Skeletal muscle cell (primary cell): ENCODE measurements at regions not wholly inside any gene's neighbourhood (a gene's known extent, or its start where the extent isn't known, plus 50 kb on each side); places are given as distances from the start of the nearest gene placed in this dataset.

ENCODE experiments used
- DNase-seq: peaks from one replicate; pipeline ENCODE4 v3.0.0-alpha.2; 2010; ENCODE audit warnings: low read depth
- H3K4me3 ChIP-seq: 2 replicates; pipeline ENCODE4 v1.5.1; 2011; ENCODE audit warnings: low read depth, mild to moderate bottlenecking, control low read depth, low read length, moderate library complexity

GRCh38 chr7:12111422-12112405 is 99.4 kb upstream of the TMEM106B start:
- peak; percentile 23 for DNase-seq

GRCh38 chr7:12117170-12117569 is 93.9 kb upstream of the TMEM106B start:
- H3K4me3 ChIP-seq, result no peak overlapping the region
- no peak for DNase-seq

More at GRCh38 chr7:12111422-12112405, 99.4 kb upstream of the TMEM106B start:
- H3K4me3 ChIP-seq, result peak overlapping the region; percentile 40

- DNase-seq, result no peak
- H3K4me3 ChIP-seq, result no peak overlapping the region
Observed at GRCh38 chr7:12119620-12120303, 91.3 kb upstream of the TMEM106B start.

- H3K4me3 ChIP-seq, result no peak overlapping the region
- no peak for DNase-seq
Observed at GRCh38 chr7:12120632-12121031, 90.5 kb upstream of the TMEM106B start.

- DNase-seq, result no peak
- no peak overlapping the region for H3K4me3 ChIP-seq
Observed at GRCh38 chr7:12123172-12123571, 87.9 kb upstream of the TMEM106B start.

GRCh38 chr7:12124028-12124427 is 87.1 kb upstream of the TMEM106B start:
- no peak overlapping the region for H3K4me3 ChIP-seq
- DNase-seq, result no peak

GRCh38 chr7:12127455-12127854 is 83.6 kb upstream of the TMEM106B start:
- no peak for DNase-seq
- H3K4me3 ChIP-seq, result no peak overlapping the region

GRCh38 chr7:12130609-12131008 is 80.5 kb upstream of the TMEM106B start:
- DNase-seq, result no peak
- H3K4me3 ChIP-seq, result no peak overlapping the region

- DNase-seq, result no peak
- no peak overlapping the region for H3K4me3 ChIP-seq
Observed at GRCh38 chr7:12131122-12131521, 80.0 kb upstream of the TMEM106B start.

- no peak for DNase-seq
- no peak overlapping the region for H3K4me3 ChIP-seq
Observed at GRCh38 chr7:12133865-12134264, 77.2 kb upstream of the TMEM106B start.

- H3K4me3 ChIP-seq, result no peak overlapping the region
- no peak for DNase-seq
Observed at GRCh38 chr7:12136523-12136922, 74.6 kb upstream of the TMEM106B start.

- H3K4me3 ChIP-seq, result no peak overlapping the region
- DNase-seq, result no peak
Observed at GRCh38 chr7:12137283-12137682, 73.8 kb upstream of the TMEM106B start.

- no peak for DNase-seq
- H3K4me3 ChIP-seq, result no peak overlapping the region
Observed at GRCh38 chr7:12138421-12138820, 72.7 kb upstream of the TMEM106B start.

- DNase-seq, result no peak
Observed at GRCh38 chr7:12139416-12139815, 71.7 kb upstream of the TMEM106B start.

GRCh38 chr7:12146813-12147212 is 64.3 kb upstream of the TMEM106B start:
- no peak for DNase-seq
- no peak overlapping the region for H3K4me3 ChIP-seq

More at GRCh38 chr7:12139416-12139815, 71.7 kb upstream of the TMEM106B start:
- H3K4me3 ChIP-seq, result no peak overlapping the region

- H3K4me3 ChIP-seq, result no peak overlapping the region
- DNase-seq, result no peak
Observed at GRCh38 chr7:12152196-12152918, 58.7 kb upstream of the TMEM106B start.

- no peak overlapping the region for H3K4me3 ChIP-seq
- DNase-seq, result no peak
Observed at GRCh38 chr7:12154119-12154518, 57.0 kb upstream of the TMEM106B start.

- H3K4me3 ChIP-seq, result no peak overlapping the region
- DNase-seq, result no peak
Observed at GRCh38 chr7:12157517-12157916, 53.6 kb upstream of the TMEM106B start.

- no peak for DNase-seq
- no peak overlapping the region for H3K4me3 ChIP-seq
Observed at GRCh38 chr7:12158334-12159060, 52.6 kb upstream of the TMEM106B start.
